Uterus (tissue), 3 donors: ENCODE measurements at regions not wholly inside any gene's neighbourhood (a gene's known extent, or its start where the extent isn't known, plus 50 kb on each side); places are given as distances from the start of the nearest gene placed in this dataset.

Experiments
- DNase-seq, 2 donors: peaks; one replicate each; pipeline ENCODE4 v3.0.0-alpha.2; 2019 to 2020
- H3K27ac ChIP-seq, 2 donors: fragments of 200-600 bp; sonication (generic); 1 replicate in 1 of 2; 2 replicates in 1 of 2; pipeline ENCODE4 v1.5.1; 2016 to 2018
- H3K27me3 ChIP-seq, 2 donors: fragments of 200-600 bp; sonication (generic); one replicate each; pipeline ENCODE4 v1.5.1; 2018 to 2019; ENCODE audit warnings: control low read depth in 1 of 2
- H3K36me3 ChIP-seq, 2 donors: fragments of 200-600 bp; sonication (generic); one replicate each; pipeline ENCODE4 v1.5.1; 2019; ENCODE audit warnings: control low read depth in 1 of 2
- H3K4me1 ChIP-seq, 2 donors: fragments of 200-600 bp; sonication (generic); one replicate each; pipeline ENCODE4 v1.5.1; 2018 to 2019; ENCODE audit warnings: control low read depth in 1 of 2
- H3K4me3 ChIP-seq, 2 donors: fragments of 200-600 bp; sonication (generic); 1 replicate in 1 of 2; 2 replicates in 1 of 2; pipeline ENCODE4 v1.5.1; 2018 to 2019; ENCODE audit warnings: mild to moderate bottlenecking in 1 of 2
- H3K9me3 ChIP-seq, 2 donors: fragments of 200-600 bp; sonication (generic); one replicate each; pipeline ENCODE4 v1.5.1; 2019; ENCODE audit warnings: control low read depth in 1 of 2
- CTCF ChIP-seq, 4 experiments: fragments of 200-600 bp in 2 of 4; fragments of 450-650 bp in 2 of 4; sonication (generic) in 2 of 4; IDR thresholded peaks; one replicate each; pipeline ENCODE4 v1.5.1; 2016 to 2019; ENCODE audit warnings: antibody characterized with exemption in 4 of 4, mild to moderate bottlenecking in 2 of 4, moderate library complexity in 1 of 4
- POLR2A ChIP-seq, 2 donors: fragments of 450-650 bp; IDR thresholded peaks; one replicate each; pipeline ENCODE4 v1.6.1; 2016; ENCODE audit warnings: antibody characterized with exemption in 2 of 2, mild to moderate bottlenecking in 1 of 2, moderate library complexity in 1 of 2
- intact Hi-C: fragments of 100-400 bp; cut with DNase I; formaldehyde crosslinking; loops from one replicate; pipeline ENCODE4 v1.15.1; 2023; ENCODE audit warnings: low total_unique reads
- donor health status: DM: yes; HTN: yes; CAD: no.

- DNase-seq: no peak
- H3K4me3 ChIP-seq: no peak overlapping the region
- TF ChIP-seq CTCF (IDR thresholded peaks at IDR 0.05) (no peak), POLR2A (IDR thresholded peaks at IDR 0.05) (no peak)
- intact Hi-C loops: no loop called here
- H3K4me1 ChIP-seq: no peaks in the 10 kb centered on the region
- no peaks in the 10 kb centered on the region for H3K27me3 ChIP-seq
- no peak overlapping the region for H3K27ac ChIP-seq
- no peaks in the 10 kb centered on the region for H3K9me3 ChIP-seq
- H3K36me3 ChIP-seq: no peaks in the 10 kb centered on the region
These were observed 1005.8 kb upstream of the ADGRB3 start for GRCh38 chr6:67629258-67629657.

GRCh38 chr6:67615796-67616195, 1019.3 kb upstream of the ADGRB3 start:
- no peaks in the 10 kb centered on the region for H3K4me1 ChIP-seq
- H3K27me3 ChIP-seq: no peaks in the 10 kb centered on the region
- TF ChIP-seq POLR2A (IDR thresholded peaks at IDR 0.05): no peak
- no peak for TF ChIP-seq CTCF (IDR thresholded peaks at IDR 0.05)
- intact Hi-C loops: no loop called here
- H3K4me3 ChIP-seq: no peak overlapping the region
- H3K9me3 ChIP-seq: no peaks in the 10 kb centered on the region
- DNase-seq: no peak
- H3K36me3 ChIP-seq: no peaks in the 10 kb centered on the region
- no peak overlapping the region for H3K27ac ChIP-seq

DNA sequence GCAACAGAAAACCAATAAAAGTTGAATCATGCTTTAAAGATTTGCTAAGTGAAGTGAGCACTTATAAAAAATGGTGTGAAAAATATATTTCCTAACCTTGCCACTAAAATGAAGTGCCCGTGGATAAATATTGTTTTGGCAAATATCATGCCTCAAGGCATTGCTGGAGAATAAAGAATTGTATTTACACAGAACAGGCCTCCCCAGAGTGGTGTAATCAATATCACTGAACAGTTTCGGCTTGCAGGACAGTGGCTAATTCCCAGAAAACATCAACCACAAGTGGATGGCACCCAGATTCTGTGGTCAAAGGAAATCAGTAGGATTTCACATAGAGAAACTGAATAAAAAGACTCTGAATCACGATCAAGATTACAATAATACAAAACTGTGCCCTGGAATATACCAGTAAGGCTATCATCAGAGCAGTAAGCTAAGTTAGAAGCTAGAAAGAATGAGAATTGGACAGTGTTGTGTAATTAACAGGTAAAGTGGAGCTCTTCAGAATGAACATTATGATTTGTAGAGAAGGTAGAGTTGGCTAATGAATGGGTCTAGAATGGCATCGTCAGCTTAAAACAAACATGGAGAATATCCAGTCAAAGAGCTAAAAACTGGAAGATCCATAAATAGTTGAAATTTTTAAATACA, 1026.9 kb upstream of the ADGRB3 start:
- intact Hi-C loops: no loop called here
- H3K4me3 ChIP-seq: no peak overlapping the region
- H3K4me1 ChIP-seq: no peaks in the 10 kb centered on the region
- H3K9me3 ChIP-seq: no peaks in the 10 kb centered on the region
- no peak for DNase-seq
- TF ChIP-seq CTCF (IDR thresholded peaks at IDR 0.05) (no peak), POLR2A (IDR thresholded peaks at IDR 0.05) (no peak)
- no peaks in the 10 kb centered on the region for H3K36me3 ChIP-seq
- no peaks in the 10 kb centered on the region for H3K27me3 ChIP-seq
- no peak overlapping the region for H3K27ac ChIP-seq

DNA sequence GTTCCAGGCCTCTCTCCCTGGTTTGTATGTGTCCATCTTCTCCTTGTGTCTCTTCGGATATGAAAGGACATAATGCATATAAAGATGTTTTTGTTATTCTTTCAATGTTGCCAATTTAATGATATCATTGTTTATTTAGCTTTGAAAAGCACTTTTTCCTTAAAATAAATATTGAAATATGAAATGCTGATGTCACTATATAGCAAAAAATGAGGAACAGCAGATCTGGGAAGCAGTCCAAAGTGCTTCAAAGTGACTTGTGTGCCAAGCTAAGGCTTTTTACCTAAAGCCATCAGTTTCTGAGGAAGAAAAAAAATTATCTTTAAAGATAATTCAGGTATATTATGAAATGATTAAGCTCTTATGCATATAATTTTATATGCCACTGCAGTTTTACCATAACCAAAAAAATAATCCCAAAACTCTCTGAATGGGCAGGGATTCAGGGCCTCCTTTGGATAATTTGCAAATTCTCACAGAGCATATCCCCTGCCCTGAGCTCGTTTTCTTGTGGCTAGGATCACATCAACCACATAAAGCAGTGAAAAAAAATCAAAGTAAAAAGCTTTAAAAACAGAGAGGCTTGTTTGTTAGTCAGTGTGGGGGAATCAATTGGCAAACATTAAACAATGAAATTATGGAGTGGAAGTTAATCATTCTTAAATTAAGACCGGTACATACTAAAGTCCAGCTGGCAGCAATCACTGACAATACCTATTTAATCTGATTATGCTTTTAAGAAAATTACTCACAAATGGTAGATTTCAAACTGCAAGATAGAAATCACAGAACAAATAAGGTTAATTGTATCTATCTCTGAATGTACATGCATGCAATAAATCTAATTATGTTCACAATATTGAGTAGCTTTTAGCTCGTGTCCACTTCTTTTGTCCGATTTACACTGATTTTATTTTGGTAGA, 1027.9 kb upstream of the ADGRB3 start:
- no peak overlapping the region for H3K4me3 ChIP-seq
- intact Hi-C loops: no loop called here
- no peaks in the 10 kb centered on the region for H3K36me3 ChIP-seq
- H3K9me3 ChIP-seq: no peaks in the 10 kb centered on the region
- H3K4me1 ChIP-seq: no peaks in the 10 kb centered on the region
- TF ChIP-seq CTCF (IDR thresholded peaks at IDR 0.05): no peak
- TF ChIP-seq POLR2A (IDR thresholded peaks at IDR 0.05): no peak
- H3K27ac ChIP-seq: no peak overlapping the region
- H3K27me3 ChIP-seq: no peaks in the 10 kb centered on the region
- no peak for DNase-seq

DNA sequence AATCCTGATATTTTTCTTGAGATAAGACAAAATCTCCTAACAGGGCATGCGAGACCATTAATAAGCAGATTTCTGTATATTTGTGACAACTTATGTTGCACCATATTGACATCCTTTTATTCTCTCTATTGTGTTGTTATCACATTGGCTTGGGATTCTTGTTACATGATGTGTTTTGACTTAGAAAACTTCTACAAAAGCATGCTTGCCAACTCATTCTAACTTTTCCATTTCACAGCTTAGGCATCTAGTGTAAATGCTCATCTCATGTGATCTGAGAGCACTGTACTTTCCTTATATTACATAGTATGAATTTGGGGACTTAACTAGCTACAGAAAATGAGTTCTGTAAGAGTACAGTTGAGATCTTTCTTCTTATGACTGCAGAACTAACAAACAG, 1040.7 kb upstream of the ADGRB3 start:
- Histone ChIP-seq H3K27me3 (no peaks in the 10 kb centered on the region), H3K27ac (no peak overlapping the region), H3K4me3 (no peak overlapping the region), H3K4me1 (no peaks in the 10 kb centered on the region), H3K9me3 (no peaks in the 10 kb centered on the region), H3K36me3 (no peaks in the 10 kb centered on the region)
- TF ChIP-seq CTCF (IDR thresholded peaks at IDR 0.05): no peak
- TF ChIP-seq POLR2A (IDR thresholded peaks at IDR 0.05): no peak
- no peak for DNase-seq
- intact Hi-C loops: no loop called here
